ENCODE measurements at regions not wholly inside any gene's neighbourhood (a gene's known extent, or its start where the extent isn't known, plus 50 kb on each side); places are given as distances from the start of the nearest gene placed in this dataset.
"Not testable (repeated sequence)": the region's sequence is repeated elsewhere in the genome, so short reads cannot be mapped to it uniquely, and the experiment has no call there.

- no peak for TF ChIP-seq CTCF (conservative IDR thresholded peaks at IDR 0.05; ENCODE audit: low read length)
- no peak for DNase-seq (ENCODE audit: low read depth)
- no peak overlapping the region for H3K4me3 ChIP-seq (ENCODE audit: low read length)
These were observed 747.2 kb downstream of the ANKRD7 start for GRCh38 chr7:118971706-118972105.

- DNase-seq (ENCODE audit: low read depth): no peak
- no peak overlapping the region for H3K4me3 ChIP-seq (ENCODE audit: low read length)
- TF ChIP-seq CTCF (conservative IDR thresholded peaks at IDR 0.05; ENCODE audit: low read length): no peak
These were observed 750.3 kb downstream of the ANKRD7 start for GRCh38 chr7:118974836-118975235.

GRCh38 chr7:118995350-118995749, 770.8 kb downstream of the ANKRD7 start:
- TF ChIP-seq CTCF (conservative IDR thresholded peaks at IDR 0.05; ENCODE audit: low read length): no peak
- no peak for DNase-seq (ENCODE audit: low read depth)
- H3K4me3 ChIP-seq (ENCODE audit: low read length): no peak overlapping the region

- no peak for DNase-seq (ENCODE audit: low read depth)
- H3K4me3 ChIP-seq (ENCODE audit: low read length): no peak overlapping the region
- TF ChIP-seq CTCF (conservative IDR thresholded peaks at IDR 0.05; ENCODE audit: low read length): no peak
These were observed 782.7 kb downstream of the ANKRD7 start for GRCh38 chr7:119007236-119007635.

- no peak for TF ChIP-seq CTCF (conservative IDR thresholded peaks at IDR 0.05; ENCODE audit: low read length)
- no peak overlapping the region for H3K4me3 ChIP-seq (ENCODE audit: low read length)
- no peak for DNase-seq (ENCODE audit: low read depth)
These were observed 786.1 kb downstream of the ANKRD7 start for GRCh38 chr7:119010635-119011034.

GRCh38 chr7:119026391-119026790, 801.9 kb downstream of the ANKRD7 start:
- no peak for DNase-seq (ENCODE audit: low read depth)
- no peak for TF ChIP-seq CTCF (conservative IDR thresholded peaks at IDR 0.05; ENCODE audit: low read length)

GRCh38 chr7:119028736-119029135, 804.2 kb downstream of the ANKRD7 start:
- TF ChIP-seq CTCF (conservative IDR thresholded peaks at IDR 0.05; ENCODE audit: low read length): no peak
- H3K4me3 ChIP-seq (ENCODE audit: low read length): no peak overlapping the region

More at GRCh38 chr7:119026391-119026790, 801.9 kb downstream of the ANKRD7 start:
- H3K4me3 ChIP-seq (ENCODE audit: low read length): no peak overlapping the region

GRCh38 chr7:119032136-119032535, 807.6 kb downstream of the ANKRD7 start:
- DNase-seq (ENCODE audit: low read depth); H3K4me3 ChIP-seq (ENCODE audit: low read length): not testable (repeated sequence)

More at GRCh38 chr7:119028736-119029135, 804.2 kb downstream of the ANKRD7 start:
- no peak for DNase-seq (ENCODE audit: low read depth)
